Vagina (tissue), 2 donors: ENCODE measurements at regions not wholly inside any gene's neighbourhood (a gene's known extent, or its start where the extent isn't known, plus 50 kb on each side); places are given as distances from the start of the nearest gene placed in this dataset.
"Not testable (repeated sequence)": the region's sequence is repeated elsewhere in the genome, so short reads cannot be mapped to it uniquely, and the experiment has no call there.

ENCODE experiments used
- DNase-seq, 2 donors: peaks; one replicate each; pipeline ENCODE4 v3.0.0-alpha.2; 2017; ENCODE audit errors: extremely low spot score in 2 of 2
- H3K27ac ChIP-seq: fragments of 200-600 bp; sonication (generic); one replicate; pipeline ENCODE4 v1.5.1; 2019
- H3K27me3 ChIP-seq: fragments of 200-600 bp; sonication (generic); one replicate; pipeline ENCODE4 v1.5.1; 2019
- H3K36me3 ChIP-seq, 2 donors: fragments of 200-600 bp; sonication (generic); one replicate each; pipeline ENCODE4 v1.5.1; 2017 to 2019
- H3K4me1 ChIP-seq: fragments of 200-600 bp; sonication (generic); one replicate; pipeline ENCODE4 v1.5.1; 2019
- H3K4me3 ChIP-seq, 2 donors: fragments of 200-600 bp; sonication (generic); 1 replicate in 1 of 2; 2 replicates in 1 of 2; pipeline ENCODE4 v1.5.1; 2016 to 2019
- H3K9me3 ChIP-seq: fragments of 200-600 bp; sonication (generic); one replicate; pipeline ENCODE4 v1.5.1; 2019
- CTCF ChIP-seq, 3 experiments: fragments of 450-650 bp in 2 of 3; fragments of 200-600 bp in 1 of 3; sonication (generic) in 1 of 3; IDR thresholded peaks; one replicate each; pipeline ENCODE4 v1.5.1; 2017 to 2019; ENCODE audit warnings: antibody characterized with exemption in 3 of 3, mild to moderate bottlenecking in 2 of 3, moderate library complexity in 2 of 3
- POLR2A ChIP-seq, 2 donors: fragments of 450-650 bp; IDR thresholded peaks; one replicate each; pipeline ENCODE4 v1.6.1; 2017; ENCODE audit warnings: antibody characterized with exemption in 2 of 2, mild to moderate bottlenecking in 2 of 2, moderate library complexity in 2 of 2
- POLR2AphosphoS5 ChIP-seq, 2 donors: sonication (generic); formaldehyde crosslinking; IDR thresholded peaks; one replicate each; pipeline ENCODE4 v1.9.0; 2017; ENCODE audit warnings: antibody characterized with exemption in 2 of 2, mild to moderate bottlenecking in 2 of 2, low read depth in 1 of 2; ENCODE audit not compliant: insufficient read depth in 1 of 2
- intact Hi-C: fragments of 100-400 bp; cut with DNase I; formaldehyde crosslinking; loops from one replicate; pipeline ENCODE4 v1.15.1; 2023

GRCh38 chr3:22691856-22692628 is 511.1 kb upstream of the UBE2E2 start:
- H3K36me3 ChIP-seq, result no peaks in the 10 kb centered on the region
- no peak overlapping the region for H3K27ac ChIP-seq
- DNase-seq, result no peak
- H3K27me3 ChIP-seq, result no peaks in the 10 kb centered on the region
- no peaks in the 10 kb centered on the region for H3K4me1 ChIP-seq
- TF ChIP-seq CTCF (IDR thresholded peaks at IDR 0.05) (no peak), POLR2AphosphoS5 (IDR thresholded peaks at IDR 0.05; ENCODE audit: insufficient read depth in 1 of 2, low read depth in 1 of 2) (no peak), POLR2A (IDR thresholded peaks at IDR 0.05) (no peak)
- no peak overlapping the region for H3K4me3 ChIP-seq
- intact Hi-C loops, result no loop called here
- H3K9me3 ChIP-seq, result no peaks in the 10 kb centered on the region

- DNase-seq, result no peak
- no peak for TF ChIP-seq CTCF (IDR thresholded peaks at IDR 0.05)
- no peak for TF ChIP-seq POLR2A (IDR thresholded peaks at IDR 0.05)
- TF ChIP-seq POLR2AphosphoS5 (IDR thresholded peaks at IDR 0.05; ENCODE audit: insufficient read depth in 1 of 2, low read depth in 1 of 2), result no peak
Observed at GRCh38 chr3:22700876-22701275, 502.3 kb upstream of the UBE2E2 start.

GRCh38 chr3:22704166-22704565 is 499.0 kb upstream of the UBE2E2 start:
- no peak overlapping the region for H3K4me3 ChIP-seq
- no peaks in the 10 kb centered on the region for H3K27me3 ChIP-seq
- TF ChIP-seq POLR2A (IDR thresholded peaks at IDR 0.05) (no peak), CTCF (IDR thresholded peaks at IDR 0.05) (no peak), POLR2AphosphoS5 (IDR thresholded peaks at IDR 0.05; ENCODE audit: insufficient read depth in 1 of 2, low read depth in 1 of 2) (no peak)
- no peak overlapping the region for H3K27ac ChIP-seq
- DNase-seq, result no peak
- intact Hi-C loops, result no loop called here
- no peaks in the 10 kb centered on the region for H3K36me3 ChIP-seq
- H3K9me3 ChIP-seq, result no peaks in the 10 kb centered on the region
- no peaks in the 10 kb centered on the region for H3K4me1 ChIP-seq

More at GRCh38 chr3:22700876-22701275, 502.3 kb upstream of the UBE2E2 start:
- no peak overlapping the region for H3K27ac ChIP-seq
- intact Hi-C loops, result no loop called here
- H3K27me3 ChIP-seq, result no peaks in the 10 kb centered on the region
- H3K36me3 ChIP-seq, result no peaks in the 10 kb centered on the region
- H3K4me1 ChIP-seq, result no peaks in the 10 kb centered on the region
- no peaks in the 10 kb centered on the region for H3K9me3 ChIP-seq
- no peak overlapping the region for H3K4me3 ChIP-seq

- TF ChIP-seq CTCF (IDR thresholded peaks at IDR 0.05) (no peak), POLR2AphosphoS5 (IDR thresholded peaks at IDR 0.05; ENCODE audit: insufficient read depth in 1 of 2, low read depth in 1 of 2) (no peak), POLR2A (IDR thresholded peaks at IDR 0.05) (no peak)
- DNase-seq, result no peak
- Histone ChIP-seq H3K4me3 (no peak overlapping the region), H3K36me3 (no peaks in the 10 kb centered on the region), H3K9me3 (no peaks in the 10 kb centered on the region), H3K27ac (no peak overlapping the region), H3K27me3 (no peaks in the 10 kb centered on the region), H3K4me1 (no peaks in the 10 kb centered on the region)
- intact Hi-C loops, result no loop called here
Observed at GRCh38 chr3:22704571-22705354, 498.4 kb upstream of the UBE2E2 start.

- not testable (repeated sequence) for H3K36me3 ChIP-seq, H3K4me1 ChIP-seq, H3K4me3 ChIP-seq, H3K27me3 ChIP-seq, DNase-seq, H3K27ac ChIP-seq, H3K9me3 ChIP-seq
- intact Hi-C loops, result loop anchor here (1.0 kb wide), 1 partner anchor 22 kb away; no protein-coding TSS in a partner anchor
Observed at GRCh38 chr3:22706922-22707321, 496.2 kb upstream of the UBE2E2 start.
